ENCODE measurements at regions not wholly inside any gene's neighbourhood (a gene's known extent, or its start where the extent isn't known, plus 50 kb on each side); places are given as distances from the start of the nearest gene placed in this dataset.

GRCh38 chr15:87131067-87131466 lies 1051.4 kb downstream of the AGBL1 start:
- Histone ChIP-seq H3K9me3 (replicated peaks; ENCODE audit: low read length) (no peaks in the 10 kb centered on the region), H3K9ac (ENCODE audit: low read depth, low read length) (no peak overlapping the region), H3K27me3 (ENCODE audit: control insufficient read depth, insufficient read depth, low read length) (no peaks in the 10 kb centered on the region), H3K4me1 (ENCODE audit: control insufficient read depth, insufficient read depth, low read length) (no peaks in the 10 kb centered on the region), H3K36me3 (ENCODE audit: insufficient read depth, low read length) (no peaks in the 10 kb centered on the region), H3K4me2 (ENCODE audit: low read length) (no peak overlapping the region), H3K4me3 (ENCODE audit: low read length) (no peak overlapping the region)

GRCh38 chr15:87129916-87130315 lies 1050.2 kb downstream of the AGBL1 start:
- H3K9me3 ChIP-seq (replicated peaks; ENCODE audit: low read length), result no peaks in the 10 kb centered on the region
- H3K27me3 ChIP-seq (ENCODE audit: control insufficient read depth, insufficient read depth, low read length), result no peaks in the 10 kb centered on the region
- no peak overlapping the region for H3K9ac ChIP-seq (ENCODE audit: low read depth, low read length)
- H3K4me1 ChIP-seq (ENCODE audit: control insufficient read depth, insufficient read depth, low read length), result no peaks in the 10 kb centered on the region
- no peak overlapping the region for H3K4me2 ChIP-seq (ENCODE audit: low read length)
- no peak overlapping the region for H3K4me3 ChIP-seq (ENCODE audit: low read length)
- H3K36me3 ChIP-seq (ENCODE audit: insufficient read depth, low read length), result no peaks in the 10 kb centered on the region

GRCh38 chr15:87123676-87124382 lies 1044.2 kb downstream of the AGBL1 start:
- H3K27me3 ChIP-seq (ENCODE audit: control insufficient read depth, insufficient read depth, low read length), result no peaks in the 10 kb centered on the region
- no peak overlapping the region for H3K4me3 ChIP-seq (ENCODE audit: low read length)
- no peaks in the 10 kb centered on the region for H3K9me3 ChIP-seq (replicated peaks; ENCODE audit: low read length)
- no peak overlapping the region for H3K9ac ChIP-seq (ENCODE audit: low read depth, low read length)
- no peaks in the 10 kb centered on the region for H3K4me1 ChIP-seq (ENCODE audit: control insufficient read depth, insufficient read depth, low read length)
- H3K36me3 ChIP-seq (ENCODE audit: insufficient read depth, low read length), result no peaks in the 10 kb centered on the region
- H3K4me2 ChIP-seq (ENCODE audit: low read length), result no peak overlapping the region

- Histone ChIP-seq H3K4me3 (ENCODE audit: low read length) (no peak overlapping the region), H3K27me3 (ENCODE audit: control insufficient read depth, insufficient read depth, low read length) (no peaks in the 10 kb centered on the region), H3K9me3 (replicated peaks; ENCODE audit: low read length) (no peaks in the 10 kb centered on the region), H3K4me2 (ENCODE audit: low read length) (no peak overlapping the region), H3K4me1 (ENCODE audit: control insufficient read depth, insufficient read depth, low read length) (no peaks in the 10 kb centered on the region), H3K36me3 (ENCODE audit: insufficient read depth, low read length) (no peaks in the 10 kb centered on the region), H3K9ac (ENCODE audit: low read depth, low read length) (no peak overlapping the region)
These were observed 1041.7 kb downstream of the AGBL1 start for GRCh38 chr15:87121336-87121735.

- Histone ChIP-seq H3K4me1 (ENCODE audit: control insufficient read depth, insufficient read depth, low read length) (no peaks in the 10 kb centered on the region), H3K4me2 (ENCODE audit: low read length) (no peak overlapping the region), H3K9me3 (replicated peaks; ENCODE audit: low read length) (no peaks in the 10 kb centered on the region), H3K4me3 (ENCODE audit: low read length) (no peak overlapping the region), H3K27me3 (ENCODE audit: control insufficient read depth, insufficient read depth, low read length) (no peaks in the 10 kb centered on the region), H3K36me3 (ENCODE audit: insufficient read depth, low read length) (no peaks in the 10 kb centered on the region), H3K9ac (ENCODE audit: low read depth, low read length) (no peak overlapping the region)
These were observed 1040.9 kb downstream of the AGBL1 start for GRCh38 chr15:87120555-87120954.

- H3K36me3 ChIP-seq (ENCODE audit: insufficient read depth, low read length), result no peaks in the 10 kb centered on the region
- no peak overlapping the region for H3K4me3 ChIP-seq (ENCODE audit: low read length)
- H3K27me3 ChIP-seq (ENCODE audit: control insufficient read depth, insufficient read depth, low read length), result no peaks in the 10 kb centered on the region
- no peaks in the 10 kb centered on the region for H3K9me3 ChIP-seq (replicated peaks; ENCODE audit: low read length)
- H3K4me2 ChIP-seq (ENCODE audit: low read length), result no peak overlapping the region
- H3K9ac ChIP-seq (ENCODE audit: low read depth, low read length), result no peak overlapping the region
- no peaks in the 10 kb centered on the region for H3K4me1 ChIP-seq (ENCODE audit: control insufficient read depth, insufficient read depth, low read length)
These were observed 1039.2 kb downstream of the AGBL1 start for GRCh38 chr15:87118846-87119245.

- Histone ChIP-seq H3K36me3 (ENCODE audit: insufficient read depth, low read length) (no peaks in the 10 kb centered on the region), H3K4me1 (ENCODE audit: control insufficient read depth, insufficient read depth, low read length) (no peaks in the 10 kb centered on the region), H3K4me2 (ENCODE audit: low read length) (no peak overlapping the region), H3K9ac (ENCODE audit: low read depth, low read length) (no peak overlapping the region), H3K9me3 (replicated peaks; ENCODE audit: low read length) (no peaks in the 10 kb centered on the region), H3K4me3 (ENCODE audit: low read length) (no peak overlapping the region), H3K27me3 (ENCODE audit: control insufficient read depth, insufficient read depth, low read length) (no peaks in the 10 kb centered on the region)
These were observed 1038.8 kb downstream of the AGBL1 start for GRCh38 chr15:87118435-87118834.

GRCh38 chr15:87115795-87116194 lies 1036.1 kb downstream of the AGBL1 start:
- no peaks in the 10 kb centered on the region for H3K9me3 ChIP-seq (replicated peaks; ENCODE audit: low read length)
- H3K4me3 ChIP-seq (ENCODE audit: low read length), result no peak overlapping the region
- H3K9ac ChIP-seq (ENCODE audit: low read depth, low read length), result no peak overlapping the region
- H3K4me1 ChIP-seq (ENCODE audit: control insufficient read depth, insufficient read depth, low read length), result no peaks in the 10 kb centered on the region
- H3K36me3 ChIP-seq (ENCODE audit: insufficient read depth, low read length), result no peaks in the 10 kb centered on the region
- H3K4me2 ChIP-seq (ENCODE audit: low read length), result no peak overlapping the region
- no peaks in the 10 kb centered on the region for H3K27me3 ChIP-seq (ENCODE audit: control insufficient read depth, insufficient read depth, low read length)

- no peak overlapping the region for H3K4me3 ChIP-seq (ENCODE audit: low read length)
- H3K36me3 ChIP-seq (ENCODE audit: insufficient read depth, low read length), result no peaks in the 10 kb centered on the region
- no peak overlapping the region for H3K4me2 ChIP-seq (ENCODE audit: low read length)
These were observed 1020.2 kb downstream of the AGBL1 start for GRCh38 chr15:87099916-87100315.

GRCh38 chr15:87089551-87089950 lies 1009.9 kb downstream of the AGBL1 start:
- Histone ChIP-seq H3K4me1 (ENCODE audit: control insufficient read depth, insufficient read depth, low read length) (no peaks in the 10 kb centered on the region), H3K4me3 (ENCODE audit: low read length) (no peak overlapping the region), H3K9ac (ENCODE audit: low read depth, low read length) (no peak overlapping the region), H3K27me3 (ENCODE audit: control insufficient read depth, insufficient read depth, low read length) (no peaks in the 10 kb centered on the region), H3K4me2 (ENCODE audit: low read length) (no peak overlapping the region), H3K9me3 (replicated peaks; ENCODE audit: low read length) (no peaks in the 10 kb centered on the region), H3K36me3 (ENCODE audit: insufficient read depth, low read length) (no peaks in the 10 kb centered on the region)

More at GRCh38 chr15:87099916-87100315, 1020.2 kb downstream of the AGBL1 start:
- no peaks in the 10 kb centered on the region for H3K9me3 ChIP-seq (replicated peaks; ENCODE audit: low read length)
- no peaks in the 10 kb centered on the region for H3K4me1 ChIP-seq (ENCODE audit: control insufficient read depth, insufficient read depth, low read length)
- H3K27me3 ChIP-seq (ENCODE audit: control insufficient read depth, insufficient read depth, low read length), result no peaks in the 10 kb centered on the region
- no peak overlapping the region for H3K9ac ChIP-seq (ENCODE audit: low read depth, low read length)

- Histone ChIP-seq H3K4me1 (ENCODE audit: control insufficient read depth, insufficient read depth, low read length) (no peaks in the 10 kb centered on the region), H3K9ac (ENCODE audit: low read depth, low read length) (no peak overlapping the region), H3K27me3 (ENCODE audit: control insufficient read depth, insufficient read depth, low read length) (no peaks in the 10 kb centered on the region), H3K4me2 (ENCODE audit: low read length) (no peak overlapping the region), H3K36me3 (ENCODE audit: insufficient read depth, low read length) (no peaks in the 10 kb centered on the region), H3K4me3 (ENCODE audit: low read length) (no peak overlapping the region), H3K9me3 (replicated peaks; ENCODE audit: low read length) (no peaks in the 10 kb centered on the region)
These were observed 1003.5 kb downstream of the AGBL1 start for GRCh38 chr15:87083201-87083600.

- Histone ChIP-seq H3K4me2 (ENCODE audit: low read length) (no peak overlapping the region), H3K9me3 (replicated peaks; ENCODE audit: low read length) (no peaks in the 10 kb centered on the region), H3K4me1 (ENCODE audit: control insufficient read depth, insufficient read depth, low read length) (no peaks in the 10 kb centered on the region), H3K9ac (ENCODE audit: low read depth, low read length) (no peak overlapping the region), H3K36me3 (ENCODE audit: insufficient read depth, low read length) (no peaks in the 10 kb centered on the region), H3K4me3 (ENCODE audit: low read length) (no peak overlapping the region), H3K27me3 (ENCODE audit: control insufficient read depth, insufficient read depth, low read length) (no peaks in the 10 kb centered on the region)
These were observed 1002.9 kb downstream of the AGBL1 start for GRCh38 chr15:87082581-87082980.

All from skeletal muscle satellite cell (primary cell).